ENCODE measurements at regions not wholly inside any gene's neighbourhood (a gene's known extent, or its start where the extent isn't known, plus 50 kb on each side); places are given as distances from the start of the nearest gene placed in this dataset.

GRCh38 chr14:85907536-85907935 is 377.6 kb downstream of the FLRT2 start:
- TF ChIP-seq CTCF (IDR thresholded peaks at IDR 0.05), result no peak
- TF ChIP-seq POLR2A (IDR thresholded peaks at IDR 0.05), result no peak

Measured in adrenal gland (tissue), 5 donors.